ENCODE measurements at regions not wholly inside any gene's neighbourhood (a gene's known extent, or its start where the extent isn't known, plus 50 kb on each side); places are given as distances from the start of the nearest gene placed in this dataset.

DNA sequence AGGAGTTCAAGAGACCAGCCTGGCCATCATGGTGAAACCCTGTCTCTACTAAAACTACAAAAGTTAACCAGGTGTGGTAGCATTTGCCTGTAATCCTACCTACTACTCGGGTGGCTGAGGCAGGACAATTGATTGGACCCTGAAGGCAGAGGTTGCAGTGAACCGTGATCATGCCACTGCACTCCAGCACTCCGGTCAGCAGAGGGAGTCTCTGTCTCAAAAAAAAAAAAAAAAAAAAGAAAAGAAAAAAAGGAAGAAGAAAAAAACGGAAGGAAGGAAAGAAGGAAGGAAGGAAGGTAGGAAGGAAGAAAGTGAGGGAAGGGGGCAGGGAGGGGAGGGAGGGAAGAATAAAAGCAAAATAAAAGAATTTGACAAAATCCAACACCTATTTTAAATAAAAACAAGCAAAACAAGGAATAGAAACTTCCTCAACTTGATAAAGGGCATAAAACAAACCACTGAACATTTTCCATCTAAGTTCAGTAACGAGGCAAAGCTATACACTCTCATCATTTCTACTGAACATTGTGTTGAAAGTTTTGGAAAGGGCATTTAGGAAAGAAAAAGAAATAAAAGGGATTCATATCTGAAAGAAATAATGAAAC, 411.6 kb upstream of the SLITRK5 start:
- TF ChIP-seq, protein P1, sequence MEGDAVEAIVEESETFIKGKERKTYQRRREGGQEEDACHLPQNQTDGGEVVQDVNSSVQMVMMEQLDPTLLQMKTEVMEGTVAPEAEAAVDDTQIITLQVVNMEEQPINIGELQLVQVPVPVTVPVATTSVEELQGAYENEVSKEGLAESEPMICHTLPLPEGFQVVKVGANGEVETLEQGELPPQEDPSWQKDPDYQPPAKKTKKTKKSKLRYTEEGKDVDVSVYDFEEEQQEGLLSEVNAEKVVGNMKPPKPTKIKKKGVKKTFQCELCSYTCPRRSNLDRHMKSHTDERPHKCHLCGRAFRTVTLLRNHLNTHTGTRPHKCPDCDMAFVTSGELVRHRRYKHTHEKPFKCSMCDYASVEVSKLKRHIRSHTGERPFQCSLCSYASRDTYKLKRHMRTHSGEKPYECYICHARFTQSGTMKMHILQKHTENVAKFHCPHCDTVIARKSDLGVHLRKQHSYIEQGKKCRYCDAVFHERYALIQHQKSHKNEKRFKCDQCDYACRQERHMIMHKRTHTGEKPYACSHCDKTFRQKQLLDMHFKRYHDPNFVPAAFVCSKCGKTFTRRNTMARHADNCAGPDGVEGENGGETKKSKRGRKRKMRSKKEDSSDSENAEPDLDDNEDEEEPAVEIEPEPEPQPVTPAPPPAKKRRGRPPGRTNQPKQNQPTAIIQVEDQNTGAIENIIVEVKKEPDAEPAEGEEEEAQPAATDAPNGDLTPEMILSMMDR (IDR thresholded peaks at IDR 0.05; ENCODE audit: low read depth, low read length): no peak
- DNase-seq (ENCODE audit: low read depth in 1 of 2, low spot score in 1 of 2): peak; percentile 2 to 24
- no peak overlapping the region for H3K27ac ChIP-seq
- no peaks in the 10 kb centered on the region for H3K27me3 ChIP-seq
- no peaks in the 10 kb centered on the region for H3K36me3 ChIP-seq
- H3K9me3 ChIP-seq (ENCODE audit: low read depth): no peaks in the 10 kb centered on the region
- H3K4me3 ChIP-seq: no peak overlapping the region
- H3K4me1 ChIP-seq (ENCODE audit: low read depth): no peaks in the 10 kb centered on the region

DNA sequence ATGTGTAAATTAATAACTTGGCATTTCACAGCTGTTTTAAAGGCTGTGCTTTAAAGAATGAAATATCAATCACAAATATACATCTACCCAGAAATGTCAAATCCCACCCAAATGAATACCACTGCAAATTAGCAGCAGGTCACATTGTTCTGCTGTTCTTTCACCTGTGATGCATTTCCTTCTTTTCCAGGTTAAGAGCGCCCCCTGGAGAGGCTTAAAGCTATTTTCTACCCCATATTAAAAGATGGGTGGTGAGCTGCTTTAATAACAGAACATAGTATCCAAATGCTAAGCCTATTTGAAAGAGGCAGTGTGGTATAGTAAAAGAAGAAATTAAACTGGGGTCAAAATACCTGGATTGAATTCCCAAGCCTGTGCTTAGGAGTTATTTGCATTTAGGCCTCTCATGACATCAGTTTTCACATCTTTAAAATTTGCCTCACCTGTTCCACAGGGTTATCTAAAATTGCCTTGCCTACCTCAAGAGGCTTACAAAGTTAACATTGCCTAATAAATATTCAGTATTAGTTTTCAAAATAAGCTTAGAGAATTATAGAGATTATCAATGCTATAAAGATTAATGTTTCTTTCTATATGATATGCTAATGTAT, 396.9 kb upstream of the SLITRK5 start:
- TF ChIP-seq, protein P1 (IDR thresholded peaks at IDR 0.05; ENCODE audit: low read depth, low read length): peak; percentile 53
- no peaks in the 10 kb centered on the region for H3K36me3 ChIP-seq

DNA sequence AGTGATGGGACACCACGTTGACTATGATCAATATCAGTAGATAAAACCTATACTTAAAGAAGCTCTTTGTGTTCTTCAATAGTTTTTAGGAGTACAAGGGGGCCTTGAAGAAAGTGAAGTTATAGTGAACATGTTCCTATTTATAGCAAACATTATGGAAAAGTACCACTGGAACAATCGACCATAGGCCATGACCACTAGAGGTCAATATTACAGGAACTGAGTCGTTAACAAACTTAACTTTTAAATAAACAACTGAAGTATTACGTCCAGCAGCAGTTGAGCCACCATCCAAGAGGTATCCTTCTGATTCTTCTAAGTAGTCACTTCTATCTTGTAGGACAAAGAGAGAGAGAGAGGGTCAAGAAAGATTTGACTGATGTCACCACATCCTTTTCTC, 391.0 kb upstream of the SLITRK5 start:
- TF ChIP-seq, protein P1 (IDR thresholded peaks at IDR 0.05; ENCODE audit: low read depth, low read length): no peak
- no peak overlapping the region for H3K4me3 ChIP-seq
- H3K27me3 ChIP-seq: no peaks in the 10 kb centered on the region
- H3K27ac ChIP-seq: no peak overlapping the region
- H3K4me1 ChIP-seq (ENCODE audit: low read depth): no peaks in the 10 kb centered on the region
- no peaks in the 10 kb centered on the region for H3K9me3 ChIP-seq (ENCODE audit: low read depth)
- no peaks in the 10 kb centered on the region for H3K36me3 ChIP-seq
- no peak for DNase-seq (ENCODE audit: low read depth in 1 of 2, low spot score in 1 of 2)

More for the DNA sequence above, 396.9 kb upstream of the SLITRK5 start:
- Histone ChIP-seq H3K4me1 (ENCODE audit: low read depth) (no peaks in the 10 kb centered on the region), H3K9me3 (ENCODE audit: low read depth) (no peaks in the 10 kb centered on the region), H3K27ac (no peak overlapping the region), H3K4me3 (no peak overlapping the region), H3K27me3 (no peaks in the 10 kb centered on the region)
- DNase-seq (ENCODE audit: low read depth in 1 of 2, low spot score in 1 of 2): peak; percentile 51 to 77

DNA sequence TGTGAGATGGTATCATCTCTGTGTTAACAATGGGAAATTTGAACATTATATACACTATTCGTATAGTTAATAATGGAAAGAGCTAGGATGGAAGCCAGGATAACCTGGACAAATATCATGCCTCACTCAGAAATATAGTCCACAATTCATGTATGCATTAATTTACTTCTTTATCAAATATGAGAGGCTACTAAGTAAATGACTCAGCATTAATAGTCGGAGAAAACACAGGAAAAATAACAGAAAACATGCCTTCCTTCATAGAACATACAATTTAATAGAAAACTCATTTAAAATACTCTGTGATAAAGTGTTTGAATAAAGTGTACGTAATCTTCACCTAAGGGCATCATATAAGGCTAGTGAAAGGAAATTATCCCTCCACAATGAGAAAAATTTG, 383.4 kb upstream of the SLITRK5 start:
- H3K4me3 ChIP-seq: no peak overlapping the region
- TF ChIP-seq, protein P1 (IDR thresholded peaks at IDR 0.05; ENCODE audit: low read depth, low read length): no peak
- H3K27me3 ChIP-seq: no peaks in the 10 kb centered on the region
- H3K9me3 ChIP-seq (ENCODE audit: low read depth): no peaks in the 10 kb centered on the region
- no peak for DNase-seq (ENCODE audit: low read depth in 1 of 2, low spot score in 1 of 2)
- no peaks in the 10 kb centered on the region for H3K36me3 ChIP-seq
- no peaks in the 10 kb centered on the region for H3K4me1 ChIP-seq (ENCODE audit: low read depth)
- H3K27ac ChIP-seq: no peak overlapping the region

DNA sequence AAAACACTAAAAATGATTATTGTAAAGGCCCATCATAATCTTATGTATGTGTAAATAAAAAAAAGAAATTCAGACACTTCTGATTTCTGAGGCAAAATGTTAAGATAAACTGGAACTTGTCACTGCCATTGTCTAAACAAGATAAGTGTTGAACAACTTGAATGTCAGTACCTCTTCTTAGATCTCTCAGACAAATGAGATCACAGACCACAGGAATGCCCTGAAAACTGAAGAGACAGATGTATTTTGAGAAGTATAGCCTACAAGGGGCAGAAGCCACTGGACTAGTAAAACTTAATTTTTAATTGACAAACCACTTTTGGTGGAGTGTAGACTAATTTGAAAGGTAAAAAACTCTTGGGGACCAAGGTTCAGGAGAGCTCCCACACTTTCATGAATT, 375.5 kb upstream of the SLITRK5 start:
- H3K9me3 ChIP-seq (ENCODE audit: low read depth): no peaks in the 10 kb centered on the region
- TF ChIP-seq, protein P1 (IDR thresholded peaks at IDR 0.05; ENCODE audit: low read depth, low read length): no peak
- no peak overlapping the region for H3K27ac ChIP-seq
- no peak overlapping the region for H3K4me3 ChIP-seq
- DNase-seq (ENCODE audit: low read depth in 1 of 2, low spot score in 1 of 2): no peak
- no peaks in the 10 kb centered on the region for H3K27me3 ChIP-seq
- no peaks in the 10 kb centered on the region for H3K36me3 ChIP-seq
- H3K4me1 ChIP-seq (ENCODE audit: low read depth): peaks cover 2% of the 10 kb centered on the region

Data from cardiac muscle cell (in vitro differentiated cells and primary cell).